ENCODE measurements at regions not wholly inside any gene's neighbourhood (a gene's known extent, or its start where the extent isn't known, plus 50 kb on each side); places are given as distances from the start of the nearest gene placed in this dataset.

GRCh38 chr2:35082072-35082471 lies 1273.5 kb upstream of the CRIM1 start:
- TF ChIP-seq POLR2A (IDR thresholded peaks at IDR 0.05) = no peak
- TF ChIP-seq CTCF (IDR thresholded peaks at IDR 0.05) = no peak
